HG03064 (cell line): ENCODE measurements at regions not wholly inside any gene's neighbourhood (a gene's known extent, or its start where the extent isn't known, plus 50 kb on each side); places are given as distances from the start of the nearest gene placed in this dataset.

Experiments
- ATAC-seq: cut with Tn5 transposase; IDR thresholded peaks from one replicate; pipeline ENCODE4 v1.9.1; 2021; ENCODE audit warnings: low read depth; ENCODE audit not compliant: unreplicated experiment

DNA sequence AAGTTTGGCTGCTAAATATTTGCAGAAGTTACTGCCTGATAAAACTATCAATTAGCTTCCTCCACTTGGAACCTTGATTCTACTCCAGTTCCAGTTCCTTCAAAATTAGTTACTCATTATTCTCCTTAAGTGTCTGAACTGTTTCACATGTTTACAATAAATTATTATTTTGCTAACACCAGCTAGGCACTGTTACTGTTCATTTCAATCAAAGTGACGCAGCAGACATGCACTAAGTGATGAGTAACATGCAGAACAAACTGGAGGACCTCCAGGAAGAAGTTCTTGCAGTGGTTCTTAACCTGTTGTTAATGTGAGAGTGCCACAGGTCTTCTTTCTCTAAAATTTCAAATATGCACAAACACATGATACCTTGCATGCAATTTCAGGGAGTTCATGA lies 491.8 kb upstream of the SEMA3A start:
- ATAC-seq = no peak

DNA sequence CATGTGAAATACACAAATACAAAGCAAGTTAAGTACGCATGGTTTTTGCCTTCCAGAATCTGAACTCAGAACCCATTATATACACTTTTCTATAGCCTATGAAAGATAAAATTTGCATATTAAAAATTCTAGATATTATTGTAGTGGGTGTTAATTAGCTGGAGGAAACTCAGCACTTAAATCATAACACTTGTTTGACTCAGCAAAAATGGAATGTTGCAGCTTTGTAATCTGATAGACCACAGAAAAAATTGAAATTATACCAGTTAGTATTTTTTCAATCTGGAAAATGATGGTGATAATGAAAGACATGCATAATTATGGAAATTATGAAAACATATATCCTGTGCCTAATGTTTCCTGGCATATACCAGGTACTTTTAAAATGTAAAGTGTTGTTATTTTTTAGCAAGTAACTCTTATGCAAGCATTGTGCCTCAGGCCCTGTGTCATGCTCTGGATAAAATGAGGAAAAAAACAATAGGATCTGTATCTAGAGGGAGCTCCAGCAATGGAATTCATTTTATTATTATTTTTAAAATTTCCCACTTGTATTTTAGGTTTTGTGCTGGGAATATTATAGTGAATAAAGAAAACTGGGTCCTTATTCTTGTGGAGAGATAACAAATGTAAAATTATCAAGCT lies 490.4 kb upstream of the SEMA3A start:
- ATAC-seq = no peak

- ATAC-seq = no peak
These were observed 488.0 kb upstream of the SEMA3A start for GRCh38 chr7:84682543-84682942.

DNA sequence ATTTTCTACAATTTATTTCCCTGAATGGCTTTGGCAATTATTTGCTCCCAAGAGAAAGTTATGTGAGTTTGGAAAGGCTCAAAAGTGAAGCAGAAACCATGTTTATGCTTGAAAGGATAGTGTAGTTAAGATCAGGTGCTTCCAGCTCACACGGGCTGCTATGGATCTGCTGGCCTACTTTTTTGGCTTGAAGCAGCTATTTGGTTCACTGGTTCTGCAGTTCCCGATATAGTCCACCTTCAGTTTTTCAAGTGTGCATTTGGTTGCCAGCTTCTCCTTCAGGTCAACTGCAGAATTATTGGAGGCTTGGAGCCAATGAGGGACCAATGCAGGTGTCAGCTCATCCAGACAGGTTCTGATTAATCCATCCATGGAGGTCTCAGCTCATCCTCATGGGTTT lies 484.3 kb upstream of the SEMA3A start:
- ATAC-seq = no peak

DNA sequence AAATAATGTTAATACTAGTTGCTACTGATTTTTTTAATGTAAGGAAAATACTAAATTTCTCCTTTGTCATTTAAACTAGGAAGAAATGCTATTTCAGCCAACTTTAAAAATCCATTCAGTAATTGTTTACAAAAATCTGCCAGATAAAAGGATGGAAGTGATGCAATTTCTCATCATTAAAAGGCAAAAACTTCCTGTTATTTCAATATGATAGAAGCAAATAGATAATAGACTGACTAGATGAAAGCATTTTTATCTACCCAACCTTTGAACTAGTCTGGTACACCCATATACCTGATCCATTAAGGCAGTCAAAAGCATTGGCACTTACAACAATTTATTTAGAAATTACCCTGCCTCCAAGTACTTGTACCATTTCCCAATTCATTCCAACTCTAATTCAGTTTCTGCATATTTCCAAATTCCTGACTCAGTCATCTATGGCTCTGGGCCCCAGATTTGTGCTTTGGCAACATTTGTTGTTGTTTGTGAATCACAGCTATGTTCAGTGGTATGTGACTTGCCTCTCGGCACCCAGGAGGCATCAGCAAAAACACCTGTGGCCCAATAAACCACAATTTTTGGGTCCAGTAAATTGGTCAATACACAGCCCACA lies 482.6 kb upstream of the SEMA3A start:
- no peak for ATAC-seq

DNA sequence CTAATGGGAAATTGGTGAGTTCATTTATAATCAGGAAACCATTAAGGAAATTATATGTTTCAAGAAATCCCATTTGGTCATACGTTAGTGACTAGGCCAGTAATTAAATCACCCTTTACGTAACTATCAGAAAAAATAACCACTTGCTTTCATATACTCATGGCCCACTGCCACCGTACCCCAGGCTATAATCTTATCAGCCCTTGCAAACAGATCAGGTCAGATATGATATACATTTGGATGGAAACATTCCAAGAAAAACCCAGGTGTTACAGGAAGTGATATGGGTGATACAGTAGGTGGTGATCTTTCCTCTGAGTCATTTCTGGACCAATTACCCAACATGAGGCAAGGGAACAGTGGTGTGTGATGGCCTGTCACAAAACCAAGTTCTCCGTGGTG lies 481.0 kb upstream of the SEMA3A start:
- ATAC-seq = no peak

- ATAC-seq = no peak
These were observed 479.8 kb upstream of the SEMA3A start for GRCh38 chr7:84674236-84674913.

GRCh38 chr7:84669177-84669732 lies 474.7 kb upstream of the SEMA3A start:
- ATAC-seq = no peak

DNA sequence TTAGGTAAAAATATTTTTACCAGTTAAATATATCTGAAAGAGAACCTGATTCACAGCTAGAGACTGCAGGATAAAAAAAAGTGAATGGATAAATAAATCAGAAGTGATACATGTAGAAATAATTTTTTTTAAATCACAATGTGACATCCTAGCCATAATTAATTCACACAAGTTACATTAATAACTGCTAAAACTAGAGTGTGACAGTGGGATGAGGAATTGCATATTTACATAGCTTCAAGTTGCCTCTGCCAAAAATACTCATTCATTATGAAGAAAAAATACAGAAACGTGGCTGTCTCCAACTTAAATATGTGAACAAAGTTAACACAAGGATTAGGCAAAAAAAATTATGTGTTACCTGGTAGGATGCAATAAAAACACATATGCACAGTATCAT lies 473.5 kb upstream of the SEMA3A start:
- ATAC-seq = no peak

GRCh38 chr7:84666651-84667050 lies 472.1 kb upstream of the SEMA3A start:
- ATAC-seq = no peak

DNA sequence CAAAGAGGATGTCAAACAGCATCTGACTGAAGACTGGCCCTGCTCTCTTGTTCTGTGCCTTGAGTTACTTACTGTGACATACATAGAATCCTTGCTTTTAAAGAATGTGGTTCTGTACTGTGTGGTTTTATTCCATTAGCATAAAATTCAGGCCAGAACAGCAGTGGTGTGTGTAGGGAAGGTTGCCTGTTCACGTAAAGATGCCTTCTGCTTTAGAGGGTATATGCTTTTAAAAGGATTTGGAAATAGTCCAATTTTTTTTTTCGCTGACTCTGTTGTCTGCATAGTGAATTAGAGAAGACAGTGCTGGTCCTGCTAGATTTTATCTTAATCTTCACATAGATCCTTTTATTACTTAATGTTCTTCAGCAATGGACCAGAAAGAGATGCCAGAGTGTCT lies 470.8 kb upstream of the SEMA3A start:
- no peak for ATAC-seq

DNA sequence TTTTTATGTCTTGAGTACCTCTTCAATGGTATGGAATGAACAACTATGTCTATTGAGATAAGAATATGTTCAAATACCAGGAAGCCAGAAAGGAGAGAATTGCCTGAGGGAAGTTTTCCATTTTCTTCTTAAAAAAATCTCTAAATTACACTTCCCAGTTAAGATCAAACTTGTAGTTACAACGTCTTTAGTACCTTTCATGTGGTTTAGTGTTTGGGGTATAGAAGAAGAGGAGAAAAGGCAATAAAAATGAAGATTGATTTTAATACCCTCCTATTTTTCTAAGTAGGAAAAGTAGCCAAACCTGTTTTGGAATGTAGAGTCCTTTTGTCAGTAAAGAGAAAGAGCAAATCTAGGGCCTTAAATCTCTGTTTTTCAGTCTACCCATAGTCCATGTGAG lies 470.0 kb upstream of the SEMA3A start:
- no peak for ATAC-seq

DNA sequence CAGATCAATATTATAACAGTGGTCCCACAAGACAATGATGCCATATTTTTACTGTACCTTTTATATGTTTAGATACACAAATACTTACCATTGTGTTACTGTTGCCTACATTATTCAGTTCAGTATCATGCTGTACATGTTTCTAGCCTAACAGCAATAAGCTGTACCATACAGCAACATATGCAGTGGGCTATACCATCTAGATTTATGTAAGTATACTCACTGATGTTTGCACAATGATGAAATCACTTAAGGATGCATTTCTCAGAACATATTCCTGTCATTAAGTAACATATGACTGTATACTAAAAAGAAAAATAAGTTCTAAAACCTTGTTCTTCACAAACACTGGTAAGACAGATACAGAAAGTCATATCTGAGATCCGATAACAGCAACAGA lies 468.6 kb upstream of the SEMA3A start:
- no peak for ATAC-seq

- ATAC-seq = no peak
These were observed 463.7 kb upstream of the SEMA3A start for GRCh38 chr7:84658286-84658685.

GRCh38 chr7:84654273-84654672 lies 459.7 kb upstream of the SEMA3A start:
- no peak for ATAC-seq

DNA sequence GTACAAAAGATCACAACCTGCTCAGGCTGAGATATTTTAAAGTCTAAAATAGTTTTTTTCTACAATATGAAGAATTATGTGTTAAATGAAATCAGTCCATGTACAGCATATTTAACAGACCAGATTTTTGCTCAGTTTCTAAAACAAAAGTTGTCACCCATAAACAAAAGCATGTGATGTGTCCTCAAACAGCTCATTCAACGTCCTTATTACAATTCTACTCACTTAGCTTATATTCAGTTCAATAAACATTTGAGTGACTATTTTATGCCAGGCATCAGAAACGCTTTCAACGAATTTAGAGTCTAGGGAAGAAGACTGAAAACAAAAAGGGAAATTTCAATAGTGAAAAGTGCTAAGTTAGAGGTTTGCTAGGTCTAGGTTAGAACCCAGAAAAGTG lies 457.3 kb upstream of the SEMA3A start:
- no peak for ATAC-seq

DNA sequence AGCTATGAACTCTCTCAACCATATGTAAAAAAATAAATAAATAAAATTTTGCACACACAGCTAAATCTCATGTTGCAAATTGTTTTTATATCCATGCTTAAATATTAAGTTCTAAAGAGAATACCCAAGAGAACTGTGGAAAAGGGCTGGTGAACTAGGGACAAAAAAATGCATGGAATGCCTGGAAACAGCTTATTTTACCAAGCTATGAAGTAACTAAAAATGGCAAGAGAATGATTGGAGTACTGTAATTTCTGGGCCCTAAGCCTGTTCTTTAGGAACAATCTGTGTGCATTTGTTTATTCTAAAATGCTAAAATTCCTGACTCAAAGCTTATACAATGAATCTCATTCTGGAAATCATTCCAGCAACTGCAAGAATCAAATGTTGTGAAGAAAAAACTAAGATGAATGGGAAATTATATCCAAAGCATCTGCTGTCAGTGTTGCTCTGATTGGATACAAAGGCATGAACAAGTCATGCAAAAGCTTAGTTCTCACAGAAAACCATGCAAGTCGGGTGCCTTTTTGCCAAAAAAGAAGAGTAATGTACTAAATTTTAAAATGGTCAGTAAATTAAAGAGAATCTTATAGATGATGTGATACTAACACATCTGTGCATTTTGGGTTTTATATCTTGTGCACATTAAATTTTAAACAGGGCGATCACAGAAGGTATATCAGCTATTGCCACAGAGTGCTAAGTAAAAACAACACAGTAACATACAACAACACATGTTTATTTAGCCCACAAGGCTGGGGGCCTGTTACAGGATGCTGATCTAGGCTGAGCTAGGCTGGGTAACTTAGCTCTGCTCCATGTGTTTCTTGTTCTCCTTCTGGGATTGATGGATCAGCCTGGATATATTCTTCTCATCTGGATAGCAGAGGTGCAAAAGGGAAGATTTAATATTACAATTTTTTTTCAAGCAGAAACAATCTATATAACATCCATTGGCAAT lies 453.5 kb upstream of the SEMA3A start:
- ATAC-seq = no peak

DNA sequence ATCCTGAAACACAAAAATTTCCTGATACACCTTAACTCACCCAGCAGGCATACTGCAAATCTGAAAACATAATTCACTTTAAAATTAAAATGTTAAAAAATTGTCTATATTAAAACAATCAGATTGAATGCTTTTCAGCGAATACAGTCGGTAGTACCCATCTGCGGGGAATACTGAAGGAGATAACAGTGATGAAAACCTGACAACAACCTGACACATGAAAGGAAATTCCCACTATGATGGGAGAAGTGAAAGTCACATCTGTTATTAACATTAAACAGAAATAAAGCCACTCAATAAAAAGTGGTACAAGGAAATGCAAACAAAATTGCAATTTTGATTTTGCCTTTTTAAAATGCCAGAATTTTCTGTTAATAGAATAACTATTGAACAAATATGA lies 448.0 kb upstream of the SEMA3A start:
- ATAC-seq = no peak

DNA sequence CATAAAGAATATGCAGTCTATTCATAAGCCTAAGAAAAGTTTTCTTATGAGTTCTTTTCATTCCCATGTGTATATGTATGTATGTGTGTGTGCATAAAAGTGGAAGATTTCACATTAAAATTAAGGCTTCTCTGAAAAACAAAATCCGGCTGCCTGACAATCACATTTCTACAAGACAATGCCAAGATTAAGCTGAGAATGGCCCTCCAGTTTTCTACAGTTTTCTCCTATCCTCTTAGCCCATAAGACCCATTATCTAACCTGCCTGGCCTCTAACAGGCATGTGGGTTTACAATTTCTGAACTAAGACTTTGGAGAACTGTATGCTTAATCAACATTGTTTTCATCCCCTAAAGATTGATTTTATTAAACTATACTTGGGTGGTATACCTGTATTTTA lies 446.0 kb upstream of the SEMA3A start:
- ATAC-seq = no peak

- ATAC-seq = no peak
These were observed 443.7 kb upstream of the SEMA3A start for GRCh38 chr7:84638339-84638697.
